ENCODE measurements at regions not wholly inside any gene's neighbourhood (a gene's known extent, or its start where the extent isn't known, plus 50 kb on each side); places are given as distances from the start of the nearest gene placed in this dataset.

DNA sequence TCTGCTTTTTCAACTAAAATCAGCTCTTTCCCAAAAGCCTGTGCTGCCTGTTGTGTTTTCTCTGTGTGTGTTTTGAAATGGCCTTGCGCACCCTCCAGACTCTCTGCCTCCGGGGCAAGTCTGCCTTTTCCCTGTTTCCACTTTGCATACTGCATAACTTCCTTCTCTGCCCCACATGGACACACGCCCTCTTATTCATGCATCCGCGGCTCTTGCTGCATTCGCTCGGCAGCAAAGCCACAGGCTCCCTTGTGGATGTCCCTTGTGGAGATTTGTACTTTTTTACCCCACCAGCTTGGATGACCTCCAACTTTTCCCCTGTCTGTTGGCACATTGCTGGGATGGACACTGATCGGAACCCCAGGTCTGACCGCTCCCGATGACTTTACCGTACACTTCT is 147.6 kb downstream of the ADSS2 start:
- TF ChIP-seq, protein P1, sequence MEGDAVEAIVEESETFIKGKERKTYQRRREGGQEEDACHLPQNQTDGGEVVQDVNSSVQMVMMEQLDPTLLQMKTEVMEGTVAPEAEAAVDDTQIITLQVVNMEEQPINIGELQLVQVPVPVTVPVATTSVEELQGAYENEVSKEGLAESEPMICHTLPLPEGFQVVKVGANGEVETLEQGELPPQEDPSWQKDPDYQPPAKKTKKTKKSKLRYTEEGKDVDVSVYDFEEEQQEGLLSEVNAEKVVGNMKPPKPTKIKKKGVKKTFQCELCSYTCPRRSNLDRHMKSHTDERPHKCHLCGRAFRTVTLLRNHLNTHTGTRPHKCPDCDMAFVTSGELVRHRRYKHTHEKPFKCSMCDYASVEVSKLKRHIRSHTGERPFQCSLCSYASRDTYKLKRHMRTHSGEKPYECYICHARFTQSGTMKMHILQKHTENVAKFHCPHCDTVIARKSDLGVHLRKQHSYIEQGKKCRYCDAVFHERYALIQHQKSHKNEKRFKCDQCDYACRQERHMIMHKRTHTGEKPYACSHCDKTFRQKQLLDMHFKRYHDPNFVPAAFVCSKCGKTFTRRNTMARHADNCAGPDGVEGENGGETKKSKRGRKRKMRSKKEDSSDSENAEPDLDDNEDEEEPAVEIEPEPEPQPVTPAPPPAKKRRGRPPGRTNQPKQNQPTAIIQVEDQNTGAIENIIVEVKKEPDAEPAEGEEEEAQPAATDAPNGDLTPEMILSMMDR (conservative IDR thresholded peaks at IDR 0.05 in 1 of 2, IDR thresholded peaks at IDR 0.05 in 1 of 2; ENCODE audit: extremely low read depth in 1 of 2, insufficient read depth in 1 of 2, low read depth in 1 of 2, low read length in 2 of 2): no peak
- TF ChIP-seq EZH2 (IDR thresholded peaks at IDR 0.05; ENCODE audit: borderline replicate concordance, low read length): no peak

Data from mammary epithelial cell (primary cell).